NCI-H2107 treated with DMSO at 0.1 percent for 48 hours (cell line): ENCODE measurements at regions not wholly inside any gene's neighbourhood (a gene's known extent, or its start where the extent isn't known, plus 50 kb on each side); places are given as distances from the start of the nearest gene placed in this dataset.

Experiments used
- DNase-seq: peaks from one replicate; lab custom pipeline; 2025; ENCODE audit not compliant: unreplicated experiment; lab: John Stamatoyannopoulos, UW

- no peak for DNase-seq
Observed at GRCh38 chr22:34427436-34427835, 507.2 kb upstream of the LARGE1 start.

DNA sequence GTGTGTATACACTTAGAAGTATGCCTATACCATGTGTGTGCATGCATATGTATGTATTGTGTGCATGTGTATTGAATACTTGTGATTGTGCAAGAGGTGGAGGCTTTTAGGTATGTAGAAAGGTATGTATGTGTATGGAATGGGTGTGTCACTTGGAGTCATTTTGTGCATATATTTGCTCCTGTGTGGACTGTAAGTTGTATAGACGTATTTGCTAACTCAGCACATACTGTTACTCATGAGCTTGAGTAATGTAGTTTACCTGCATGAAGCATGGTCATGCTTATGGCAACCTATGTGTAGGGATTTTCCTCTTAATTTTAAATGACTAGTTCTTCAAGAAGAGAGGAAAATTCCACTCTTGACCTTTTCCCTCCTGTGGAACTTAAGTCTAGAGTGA, 507.6 kb upstream of the LARGE1 start:
- DNase-seq = no peak

DNA sequence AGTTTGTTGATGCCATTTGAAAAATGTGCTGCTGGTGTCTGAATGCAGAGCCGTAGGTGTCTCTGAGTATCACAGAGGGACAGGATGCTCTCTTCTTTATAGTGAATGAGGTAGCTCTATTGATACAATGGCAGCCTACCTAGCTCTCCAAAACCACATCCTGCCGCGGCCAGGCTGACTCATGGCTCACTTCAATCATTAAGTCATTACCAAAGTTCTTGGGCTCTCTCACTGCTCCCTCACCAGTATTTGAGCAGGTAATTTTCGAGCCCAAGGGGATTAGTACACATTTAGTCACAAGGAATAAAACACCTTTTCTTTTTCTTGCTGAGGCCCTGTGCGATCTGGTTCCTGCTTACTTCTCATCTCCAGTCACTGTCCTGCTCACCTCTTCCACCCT, 509.0 kb upstream of the LARGE1 start:
- DNase-seq = no peak

- no peak for DNase-seq
Observed at GRCh38 chr22:34430386-34430785, 510.1 kb upstream of the LARGE1 start.

DNA sequence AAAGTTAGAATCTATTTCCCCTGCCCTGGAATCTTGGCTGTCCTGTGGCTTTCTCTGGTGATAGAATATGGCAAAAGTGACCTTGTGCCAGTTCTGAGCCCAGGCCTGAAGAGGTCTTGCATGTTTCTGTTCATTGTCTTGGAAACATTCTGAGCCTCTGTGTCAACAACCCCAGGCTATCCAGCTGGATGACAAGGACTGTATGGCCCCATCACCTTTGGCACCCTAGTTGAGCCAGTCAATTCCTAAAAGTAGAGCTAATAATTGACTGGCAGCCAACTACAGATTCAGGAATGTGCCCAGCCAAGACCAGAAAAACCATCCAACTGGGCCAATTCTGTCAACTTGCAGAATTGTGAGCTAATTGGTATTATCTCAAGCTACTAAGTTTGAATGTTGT, 514.1 kb upstream of the LARGE1 start:
- no peak for DNase-seq

DNA sequence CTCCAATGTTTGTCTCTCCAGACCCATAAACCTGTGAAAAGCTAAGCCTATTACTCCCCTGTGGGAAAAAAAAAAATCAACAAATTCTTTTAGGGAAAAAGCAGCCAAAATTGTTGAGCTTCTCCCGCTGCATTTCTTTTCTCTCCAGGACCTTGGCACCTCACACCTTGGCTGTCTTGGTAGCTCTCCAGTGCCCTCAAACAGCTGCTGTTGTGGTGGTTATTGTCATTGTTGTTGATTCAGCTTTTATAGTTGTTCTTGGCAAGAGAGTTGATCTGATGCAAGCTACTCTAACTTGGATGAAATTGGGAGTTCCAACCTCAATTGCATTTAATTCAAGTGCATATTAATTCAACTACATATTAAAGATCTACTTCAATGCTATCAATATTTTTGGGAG, 516.9 kb upstream of the LARGE1 start:
- DNase-seq = no peak

DNA sequence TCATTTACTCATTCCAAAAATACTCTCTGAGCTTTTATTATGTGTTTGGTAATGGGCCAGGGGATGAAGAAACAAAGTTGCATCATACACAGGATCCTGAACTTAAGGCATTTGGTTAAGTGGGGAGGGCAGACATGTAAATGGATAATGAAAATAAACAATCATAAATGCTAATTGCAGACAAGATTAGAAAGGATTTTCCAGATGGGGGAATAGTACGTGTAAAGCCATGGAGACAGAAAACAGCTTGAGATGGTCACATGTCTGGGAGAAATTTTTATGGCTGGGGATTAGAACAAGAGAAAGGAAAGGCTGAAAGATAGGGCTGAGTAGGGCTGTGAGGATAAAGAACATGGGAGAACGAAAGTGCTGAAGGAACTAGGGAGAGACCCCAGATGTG, 534.3 kb upstream of the LARGE1 start:
- DNase-seq = no peak

DNA sequence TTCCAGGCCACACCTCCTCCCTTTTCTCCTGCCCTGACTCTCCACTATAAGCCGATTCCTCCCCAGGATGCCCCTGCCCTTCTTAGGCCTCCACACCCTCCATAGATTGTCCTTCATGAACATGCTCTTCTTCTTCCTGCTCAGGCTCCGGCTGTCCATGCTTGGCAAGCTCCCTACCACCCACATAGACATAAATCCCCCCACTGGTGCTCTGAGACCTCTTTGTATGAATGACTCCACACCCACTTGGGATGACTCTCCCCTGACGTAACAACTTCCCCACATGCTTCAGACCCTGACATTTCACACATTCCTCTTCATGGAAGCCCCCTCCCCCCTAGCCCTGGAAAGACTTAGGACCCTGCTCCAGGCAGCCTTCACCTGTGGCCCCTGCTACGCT, 542.5 kb upstream of the LARGE1 start:
- DNase-seq = no peak

GRCh38 chr22:34475886-34476285, 555.6 kb upstream of the LARGE1 start:
- no peak for DNase-seq

DNA sequence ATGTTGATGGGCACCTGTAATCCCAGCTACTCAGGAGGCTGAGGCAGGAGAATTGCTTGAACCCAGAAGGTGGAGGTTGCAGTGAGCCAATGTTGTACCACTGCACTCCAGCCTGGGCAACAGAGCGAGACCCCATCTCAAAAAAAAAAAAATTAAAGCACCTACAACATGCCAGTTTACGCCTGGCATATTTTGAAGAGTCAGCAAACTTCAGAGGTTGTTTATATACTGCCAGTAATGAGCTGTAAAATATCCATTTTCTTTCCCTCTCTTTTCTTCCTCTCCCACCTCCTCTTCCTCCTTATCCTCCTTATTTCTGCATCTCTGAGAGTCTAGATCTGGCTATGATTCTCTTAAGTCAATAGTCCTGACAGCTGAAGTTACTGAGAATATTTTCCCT, 556.5 kb upstream of the LARGE1 start:
- DNase-seq = no peak

DNA sequence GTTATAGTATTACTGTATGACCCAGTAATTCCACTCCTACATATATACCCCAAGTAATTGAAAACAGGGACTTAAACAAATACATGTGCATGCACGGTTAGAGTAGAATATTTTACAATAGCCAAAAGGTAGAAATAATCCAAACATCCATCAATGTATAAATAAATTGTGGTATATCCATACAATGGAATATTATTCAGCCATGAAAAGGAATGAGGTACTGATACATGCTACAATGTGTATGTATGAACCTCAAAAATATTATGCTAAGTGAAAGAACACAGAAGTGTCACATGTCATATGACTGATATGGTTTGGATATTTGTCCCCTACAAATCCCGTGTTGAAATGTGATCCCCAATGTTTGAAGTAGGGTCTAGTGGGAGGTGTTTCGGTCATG, 560.8 kb upstream of the LARGE1 start:
- DNase-seq = no peak

GRCh38 chr22:34486381-34486780, 566.1 kb upstream of the LARGE1 start:
- DNase-seq = no peak

DNA sequence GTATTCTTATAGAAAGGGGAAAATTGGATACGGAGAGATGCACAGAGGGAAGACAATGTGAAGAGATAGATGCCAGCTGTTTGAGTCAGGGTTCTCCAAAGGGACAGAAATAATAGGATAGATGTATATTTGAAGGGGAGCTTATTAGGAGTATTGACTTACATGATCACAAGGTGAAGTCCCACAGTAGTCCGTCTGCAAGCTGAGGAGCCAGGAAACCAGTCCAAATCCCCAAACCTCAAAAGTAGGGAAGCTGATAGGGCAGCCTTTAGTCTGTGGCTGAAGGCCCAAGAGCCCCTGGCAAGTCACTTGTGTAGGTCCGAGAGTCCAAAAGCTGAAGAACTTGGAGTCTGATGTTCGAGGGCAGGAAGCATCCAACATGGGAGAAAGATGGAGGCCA, 569.6 kb upstream of the LARGE1 start:
- DNase-seq = no peak

- no peak for DNase-seq
Observed at GRCh38 chr22:34490886-34491285, 570.6 kb upstream of the LARGE1 start.

DNA sequence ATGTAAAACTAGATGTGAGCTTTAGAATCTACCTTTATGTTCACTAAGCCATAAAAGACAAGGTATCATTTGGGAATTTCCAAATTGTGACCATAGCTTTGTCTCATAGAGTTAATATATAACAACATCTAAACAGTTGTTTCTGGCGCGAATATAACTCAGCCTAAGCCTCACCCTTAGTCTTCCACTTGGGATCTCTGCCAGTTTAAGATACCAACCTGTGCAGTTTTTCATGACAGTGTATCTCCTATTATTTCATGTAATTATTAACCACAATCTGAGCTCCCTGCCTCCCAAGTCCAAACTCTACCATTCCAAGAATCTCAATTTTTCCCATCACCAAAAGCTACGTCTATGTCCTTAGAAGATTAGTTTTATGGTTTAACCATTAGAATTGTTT, 572.5 kb upstream of the ISX start:
- no peak for DNase-seq

DNA sequence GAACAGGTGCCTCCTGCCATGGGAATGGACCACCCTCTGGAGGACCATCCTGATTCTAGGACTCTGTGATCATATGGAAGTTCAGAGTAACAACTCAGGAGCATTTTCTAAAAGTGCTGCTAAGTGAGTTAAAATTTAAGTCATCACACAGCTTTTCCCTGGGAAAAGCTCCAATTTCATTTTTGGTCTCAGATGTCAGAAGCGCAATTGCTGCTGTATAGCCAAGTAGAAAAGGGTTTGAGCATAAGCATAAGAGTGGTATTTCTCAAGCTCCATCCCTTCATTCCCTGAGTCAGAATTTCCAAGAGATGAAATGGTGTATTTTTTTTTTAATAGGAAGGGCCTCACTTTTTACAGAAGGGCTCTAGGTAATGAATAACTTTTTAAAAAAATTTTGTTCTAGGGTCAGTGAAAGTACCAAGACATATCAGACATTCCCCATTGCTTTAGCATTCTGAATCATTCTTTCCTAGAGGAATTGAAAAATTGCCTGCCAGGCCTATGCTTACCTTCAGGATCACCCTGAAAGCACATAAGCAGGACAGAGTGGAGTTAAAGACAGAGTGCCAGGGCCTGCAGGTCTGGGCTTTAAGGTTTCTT, 564.5 kb upstream of the ISX start:
- no peak for DNase-seq

DNA sequence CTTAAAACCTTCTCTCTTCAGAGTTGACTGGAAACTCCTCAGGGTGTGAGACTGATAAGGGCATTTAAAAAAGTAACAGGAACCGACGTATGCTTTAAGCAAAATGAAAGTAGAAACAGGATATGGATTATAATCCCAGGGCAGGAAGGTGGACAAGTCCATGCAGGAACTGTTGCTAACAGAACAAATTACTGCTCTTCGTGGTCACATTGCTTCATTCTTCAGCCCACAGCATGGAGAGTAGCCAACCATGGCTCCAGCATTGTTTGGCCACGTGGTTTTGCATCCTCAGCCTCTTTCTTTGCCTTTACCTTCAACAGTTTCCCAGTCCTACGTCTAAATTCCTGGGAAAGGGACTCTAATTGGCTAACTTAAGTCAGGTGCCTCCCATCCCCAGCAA, 563.1 kb upstream of the ISX start:
- DNase-seq = no peak

- no peak for DNase-seq
Observed at GRCh38 chr22:34508797-34509196, 557.2 kb upstream of the ISX start.

DNA sequence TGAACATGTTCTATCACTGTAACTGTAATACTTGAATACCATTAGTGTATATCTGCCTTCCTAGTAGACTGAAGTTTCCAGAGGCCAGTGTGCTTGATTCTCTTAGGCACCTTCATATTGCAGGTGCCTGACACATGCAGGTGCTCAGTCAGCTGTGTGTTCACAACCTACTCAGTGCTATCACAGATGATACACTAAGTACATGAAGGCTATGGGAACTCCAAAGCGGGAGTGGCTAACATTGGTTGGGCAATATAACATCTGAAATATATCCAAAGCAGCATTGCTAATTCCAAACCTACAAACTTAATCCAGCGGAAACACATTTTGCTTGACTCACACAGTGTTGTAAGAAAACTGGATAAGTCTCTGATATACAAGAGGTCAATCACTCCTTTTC, 539.3 kb upstream of the ISX start:
- DNase-seq = no peak

DNA sequence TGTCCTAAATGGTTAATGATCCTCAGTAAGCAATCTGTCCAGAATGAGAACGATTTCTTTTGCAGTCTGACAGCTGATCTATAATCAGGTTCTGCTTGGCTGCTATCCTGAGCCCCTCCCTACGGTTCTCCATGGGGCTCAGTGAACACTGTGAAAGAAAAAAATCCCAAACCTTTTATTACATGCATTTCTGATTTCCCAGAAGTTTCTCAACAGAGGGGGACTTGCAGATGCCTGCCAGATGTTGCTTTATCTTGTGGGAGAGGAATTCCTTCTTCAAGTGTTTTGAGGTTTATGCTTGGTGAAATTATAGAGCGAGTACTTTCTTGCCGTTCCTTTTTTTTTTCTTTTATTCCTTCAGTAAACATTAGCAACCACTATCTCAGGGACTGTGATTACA, 531.9 kb upstream of the ISX start:
- no peak for DNase-seq

DNA sequence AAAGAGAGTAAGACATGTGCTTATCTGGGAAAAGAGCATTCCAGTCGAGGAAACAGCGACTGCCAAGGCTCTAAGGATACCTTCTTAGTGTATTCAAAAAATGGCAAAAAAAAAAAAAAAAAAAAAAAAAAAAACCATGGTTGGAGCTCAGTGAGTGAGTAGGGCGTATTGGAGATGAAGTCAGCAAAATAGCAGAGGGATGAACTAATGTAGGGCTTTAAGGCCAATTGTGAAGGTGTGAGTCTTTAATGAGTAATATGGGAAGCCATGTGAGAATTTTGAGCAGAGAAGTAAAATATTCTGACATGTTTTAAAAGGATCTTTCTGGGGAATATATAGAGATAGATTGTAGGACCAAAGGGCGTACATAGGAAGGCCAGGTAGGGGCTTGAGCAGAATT, 498.6 kb upstream of the ISX start:
- no peak for DNase-seq

DNA sequence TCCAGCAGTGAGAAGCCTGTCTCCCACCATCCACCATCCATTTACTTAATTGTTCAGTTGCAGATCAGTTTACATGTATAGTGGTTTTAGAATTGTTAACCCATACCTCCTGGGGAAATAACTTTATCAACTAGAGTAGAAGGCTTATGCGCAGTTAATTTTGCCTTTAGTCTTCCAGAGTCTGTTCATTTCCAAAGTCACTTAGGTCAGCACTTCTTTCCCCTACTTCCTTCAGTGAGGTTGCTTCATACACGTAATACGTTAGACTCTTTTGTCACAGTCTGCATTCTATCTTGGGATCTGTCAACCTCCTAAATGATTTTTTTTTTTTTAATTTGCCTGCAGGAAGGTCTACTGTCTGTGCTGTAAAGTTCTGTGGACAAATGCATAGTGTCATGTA, 495.6 kb upstream of the ISX start:
- no peak for DNase-seq

- DNase-seq = no peak
Observed at GRCh38 chr22:34579519-34579918, 486.4 kb upstream of the ISX start.
